ENCODE measurements at regions not wholly inside any gene's neighbourhood (a gene's known extent, or its start where the extent isn't known, plus 50 kb on each side); places are given as distances from the start of the nearest gene placed in this dataset.

DNA sequence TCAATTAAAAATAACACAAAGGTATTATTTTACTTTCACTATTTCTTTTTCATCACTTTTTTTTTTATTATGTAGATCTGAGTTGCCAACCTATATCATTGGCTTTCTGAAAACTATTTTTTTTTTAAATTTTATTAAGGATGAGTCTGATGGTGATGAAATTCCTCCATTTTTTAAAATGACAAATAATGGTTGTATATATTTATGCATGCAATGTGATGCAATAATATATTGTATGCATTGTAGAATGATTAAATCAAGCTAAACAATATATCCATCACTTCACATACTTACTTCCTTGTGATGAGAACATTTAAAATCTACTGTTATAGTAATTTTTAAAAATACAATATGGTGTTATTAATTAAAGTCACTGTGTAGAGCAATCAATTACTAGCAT, 1081.6 kb downstream of the CNTNAP5 start:
- intact Hi-C loops (cut with DNase I; ENCODE audit: low total_unique reads) = no loop called here
- no peak for DNase-seq
- TF ChIP-seq CTCF (IDR thresholded peaks at IDR 0.05) (no peak), POLR2A (IDR thresholded peaks at IDR 0.05) (no peak)
- Histone ChIP-seq H3K9me3 (no peaks in the 10 kb centered on the region), H3K36me3 (ENCODE audit: low read depth, missing control alignments) (no peaks in the 10 kb centered on the region), H3K4me1 (no peaks in the 10 kb centered on the region), H3K4me3 (no peak overlapping the region), H3K27ac (no peak overlapping the region), H3K27me3 (no peaks in the 10 kb centered on the region)

- Histone ChIP-seq H3K27ac (no peak overlapping the region), H3K4me1 (no peaks in the 10 kb centered on the region), H3K36me3 (ENCODE audit: low read depth, missing control alignments) (no peaks in the 10 kb centered on the region), H3K4me3 (no peak overlapping the region), H3K27me3 (no peaks in the 10 kb centered on the region), H3K9me3 (no peaks in the 10 kb centered on the region)
- TF ChIP-seq CTCF (IDR thresholded peaks at IDR 0.05) (no peak), POLR2A (IDR thresholded peaks at IDR 0.05) (no peak)
- no peak for DNase-seq
- intact Hi-C loops (cut with DNase I; ENCODE audit: low total_unique reads) = no loop called here
- 61 to 71% methylated on average over 1 of the region's 1 CpG for WGBS, 2 donors
Measured at GRCh38 chr2:125107446-125107845, 1082.4 kb downstream of the CNTNAP5 start.

DNA sequence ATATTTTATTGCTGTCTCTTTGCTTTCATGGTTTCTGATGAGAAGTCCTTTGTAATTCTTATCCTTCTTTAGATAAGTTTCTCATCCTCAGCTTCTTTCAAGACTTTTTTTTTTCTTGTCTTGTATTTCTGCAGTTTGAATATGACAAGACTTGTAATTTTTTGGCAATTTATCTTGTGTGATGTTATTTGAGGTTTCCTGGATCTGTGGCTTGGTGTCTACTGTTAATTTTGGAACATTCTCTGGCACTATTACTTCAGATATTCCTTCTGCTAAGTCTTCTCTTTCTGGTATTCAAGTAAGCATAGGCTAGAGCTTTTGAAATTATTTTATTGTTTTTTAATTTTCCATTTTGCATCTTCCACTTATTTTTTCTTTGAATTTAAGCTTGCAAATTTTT, 1083.2 kb downstream of the CNTNAP5 start:
- no peak for DNase-seq
- intact Hi-C loops (cut with DNase I; ENCODE audit: low total_unique reads) = no loop called here
- Histone ChIP-seq H3K9me3 (no peaks in the 10 kb centered on the region), H3K4me1 (no peaks in the 10 kb centered on the region), H3K27ac (no peak overlapping the region), H3K27me3 (no peaks in the 10 kb centered on the region), H3K36me3 (ENCODE audit: low read depth, missing control alignments) (no peaks in the 10 kb centered on the region), H3K4me3 (no peak overlapping the region)
- TF ChIP-seq CTCF (IDR thresholded peaks at IDR 0.05) (no peak), POLR2A (IDR thresholded peaks at IDR 0.05) (no peak)

- Histone ChIP-seq H3K27ac (no peak overlapping the region), H3K4me3 (no peak overlapping the region), H3K4me1 (no peaks in the 10 kb centered on the region), H3K36me3 (ENCODE audit: low read depth, missing control alignments) (no peaks in the 10 kb centered on the region), H3K9me3 (no peaks in the 10 kb centered on the region), H3K27me3 (no peaks in the 10 kb centered on the region)
- no peak for DNase-seq
- intact Hi-C loops (cut with DNase I; ENCODE audit: low total_unique reads) = no loop called here
- no peak for TF ChIP-seq CTCF (IDR thresholded peaks at IDR 0.05)
- WGBS, 2 donors = 94 to 100% methylated on average over 1 of the region's 1 CpG
Measured at GRCh38 chr2:125125902-125126301, 1100.8 kb downstream of the CNTNAP5 start.

DNA sequence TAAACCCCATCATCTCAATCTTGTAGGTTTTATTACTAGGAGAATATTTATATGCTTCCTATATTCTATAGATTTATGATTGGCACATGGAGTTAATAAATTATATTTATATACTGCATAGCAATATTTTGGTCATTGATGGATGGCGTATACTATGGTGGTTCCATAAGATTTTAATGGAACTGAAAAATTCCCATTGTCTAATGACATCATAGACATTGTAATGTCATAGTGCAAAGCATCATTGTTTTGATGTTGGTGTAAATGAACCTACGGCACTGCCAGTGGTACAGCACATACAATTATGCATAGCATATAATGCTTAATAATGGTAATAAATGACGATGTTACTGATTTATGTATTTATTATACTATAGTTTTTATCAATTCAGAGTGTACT, 1135.9 kb downstream of the CNTNAP5 start:
- TF ChIP-seq POLR2A (IDR thresholded peaks at IDR 0.05) (no peak), CTCF (IDR thresholded peaks at IDR 0.05) (no peak)
- intact Hi-C loops (cut with DNase I; ENCODE audit: low total_unique reads) = no loop called here
- Histone ChIP-seq H3K27ac (no peak overlapping the region), H3K4me3 (no peak overlapping the region), H3K36me3 (ENCODE audit: low read depth, missing control alignments) (no peaks in the 10 kb centered on the region), H3K9me3 (no peaks in the 10 kb centered on the region), H3K4me1 (no peaks in the 10 kb centered on the region), H3K27me3 (no peaks in the 10 kb centered on the region)
- no peak for DNase-seq
- WGBS, 2 donors = 90 to 92% methylated on average over 3 of the region's 3 CpGs
